GM19240 (cell line): ENCODE measurements at regions not wholly inside any gene's neighbourhood (a gene's known extent, or its start where the extent isn't known, plus 50 kb on each side); places are given as distances from the start of the nearest gene placed in this dataset.

Experiments
- DNase-seq: peaks from one replicate; pipeline ENCODE4 v3.0.0; 2011; ENCODE audit warnings: low spot score; ENCODE audit not compliant: insufficient read length

- no peak for DNase-seq
Measured at GRCh38 chr2:234768608-234769196, 183.1 kb upstream of the SH3BP4 start.

- DNase-seq: no peak
Measured at GRCh38 chr2:234765279-234765678, 186.5 kb upstream of the SH3BP4 start.

DNA sequence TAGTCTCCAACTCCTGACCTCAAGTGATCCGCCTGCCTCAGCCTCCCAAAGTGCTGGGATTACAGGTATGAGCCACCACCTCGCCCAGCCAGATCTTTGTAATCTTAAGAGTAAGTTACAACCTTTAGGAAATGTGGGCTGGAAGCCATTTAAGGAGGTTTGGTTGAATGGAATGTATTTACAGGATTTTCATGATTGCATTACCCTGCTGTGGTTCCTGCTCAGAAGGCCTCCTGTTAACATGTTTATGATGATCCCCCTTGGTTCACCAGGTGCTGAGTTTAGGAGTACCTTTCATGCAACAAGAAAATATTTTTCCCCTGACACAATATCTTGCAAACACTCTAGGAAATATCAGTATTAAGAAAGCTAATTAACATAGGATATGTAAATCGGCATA lies 187.4 kb upstream of the SH3BP4 start:
- no peak for DNase-seq

GRCh38 chr2:234763002-234763873 lies 188.6 kb upstream of the SH3BP4 start:
- no peak for DNase-seq

DNA sequence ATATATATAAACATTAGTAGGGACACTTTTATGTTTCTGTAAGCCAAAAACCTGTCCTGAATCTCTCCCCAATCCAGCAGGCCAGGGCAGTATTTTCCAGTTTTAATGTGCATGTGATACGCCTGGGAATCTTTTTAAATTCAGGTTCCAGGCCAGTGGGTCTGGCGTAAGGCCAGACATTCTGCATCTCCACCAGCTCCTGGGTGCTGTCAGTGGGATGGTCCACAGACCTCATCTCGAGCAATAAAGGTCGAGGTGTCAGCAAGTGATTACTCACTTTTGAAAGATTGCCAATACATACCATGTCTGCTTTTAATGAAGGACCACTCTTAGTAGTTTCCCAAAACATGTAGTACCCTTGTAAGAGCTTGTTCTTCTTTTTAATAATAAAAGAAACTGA lies 189.9 kb upstream of the SH3BP4 start:
- no peak for DNase-seq

DNA sequence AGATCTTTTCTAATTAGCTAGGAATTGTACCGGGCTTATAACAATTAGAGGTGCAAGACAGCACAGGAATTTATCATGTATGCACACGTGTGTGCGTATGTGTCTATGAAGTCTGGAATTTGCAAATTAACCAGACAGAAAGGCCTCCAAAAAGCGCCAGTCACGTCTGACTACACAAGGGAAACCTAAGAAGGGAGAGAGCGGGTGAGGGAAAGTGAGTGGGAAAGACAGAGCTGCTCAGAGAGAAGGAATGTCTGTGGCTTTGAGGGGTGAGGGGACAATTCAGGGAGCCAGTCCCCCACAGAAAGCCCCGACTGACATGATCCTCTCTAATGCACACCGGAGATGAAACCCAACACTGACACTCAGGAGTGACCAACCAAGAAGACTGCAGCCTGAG lies 197.7 kb upstream of the SH3BP4 start:
- DNase-seq: no peak

- DNase-seq: no peak
Measured at GRCh38 chr2:234753701-234754100, 198.1 kb upstream of the SH3BP4 start.

- no peak for DNase-seq
Measured at GRCh38 chr2:234752966-234753365, 198.9 kb upstream of the SH3BP4 start.

GRCh38 chr2:234751275-234751973 lies 200.4 kb upstream of the SH3BP4 start:
- DNase-seq: no peak

GRCh38 chr2:234747833-234748559 lies 203.8 kb upstream of the SH3BP4 start:
- DNase-seq: no peak

- DNase-seq: no peak
Measured at GRCh38 chr2:234747032-234747431, 204.8 kb upstream of the SH3BP4 start.

- DNase-seq: no peak
Measured at GRCh38 chr2:234745347-234745746, 206.5 kb upstream of the SH3BP4 start.

- no peak for DNase-seq
Measured at GRCh38 chr2:234741976-234742375, 209.8 kb upstream of the SH3BP4 start.

- no peak for DNase-seq
Measured at GRCh38 chr2:234739061-234739460, 212.8 kb upstream of the SH3BP4 start.

- DNase-seq: no peak
Measured at GRCh38 chr2:234735829-234736228, 216.0 kb upstream of the SH3BP4 start.

- no peak for DNase-seq
Measured at GRCh38 chr2:234733795-234734600, 217.8 kb upstream of the SH3BP4 start.

DNA sequence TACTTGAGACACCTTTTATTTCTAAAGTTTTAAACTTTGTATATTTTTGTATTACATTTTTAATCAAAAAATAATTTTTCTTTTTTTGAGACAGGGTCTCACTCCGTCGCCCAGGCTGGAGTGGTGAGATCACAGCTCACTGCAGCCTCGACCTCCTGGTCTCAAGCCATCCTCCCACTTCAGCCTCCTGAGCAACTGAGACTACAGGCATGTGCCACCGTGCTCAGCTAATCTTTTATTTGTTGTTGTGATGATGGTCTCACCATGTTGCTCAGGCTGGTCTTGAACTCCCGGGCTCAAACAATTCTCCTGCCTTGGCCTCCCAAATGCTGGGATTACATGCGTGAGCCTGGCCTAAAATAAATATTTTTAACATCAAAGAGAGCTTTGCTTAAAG lies 218.7 kb upstream of the SH3BP4 start:
- no peak for DNase-seq

- DNase-seq: no peak
Measured at GRCh38 chr2:234732404-234733092, 219.3 kb upstream of the SH3BP4 start.

GRCh38 chr2:234731236-234731635 lies 220.6 kb upstream of the SH3BP4 start:
- no peak for DNase-seq

DNA sequence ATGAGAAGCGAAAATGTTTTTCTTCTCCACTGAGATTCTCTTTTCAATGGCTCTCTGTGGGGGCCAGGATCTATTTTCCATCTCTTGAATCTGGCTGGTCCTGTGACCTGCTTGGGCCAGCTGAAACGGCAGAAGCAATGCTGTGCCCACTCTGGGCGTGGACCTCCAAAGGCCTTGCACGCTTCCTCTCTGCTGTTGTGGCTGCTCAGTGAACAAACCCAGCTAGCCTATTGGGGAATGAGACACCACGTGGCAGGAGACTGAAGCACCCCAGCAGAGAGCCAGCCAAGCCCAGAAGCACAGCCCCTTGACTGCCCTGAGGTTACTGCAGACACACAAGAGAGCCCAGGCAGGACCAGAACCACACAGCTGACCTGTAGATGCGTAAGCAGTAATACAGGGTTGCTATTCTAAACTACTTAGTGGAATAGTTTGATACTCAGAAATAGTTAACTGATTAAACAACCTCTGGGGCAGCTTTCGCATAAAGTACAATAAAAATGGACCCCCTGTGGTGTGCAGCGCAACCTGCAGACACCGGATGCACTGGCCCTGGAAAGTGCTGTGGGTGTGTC lies 221.7 kb upstream of the SH3BP4 start:
- no peak for DNase-seq
